ENCODE measurements at regions not wholly inside any gene's neighbourhood (a gene's known extent, or its start where the extent isn't known, plus 50 kb on each side); places are given as distances from the start of the nearest gene placed in this dataset.

DNA sequence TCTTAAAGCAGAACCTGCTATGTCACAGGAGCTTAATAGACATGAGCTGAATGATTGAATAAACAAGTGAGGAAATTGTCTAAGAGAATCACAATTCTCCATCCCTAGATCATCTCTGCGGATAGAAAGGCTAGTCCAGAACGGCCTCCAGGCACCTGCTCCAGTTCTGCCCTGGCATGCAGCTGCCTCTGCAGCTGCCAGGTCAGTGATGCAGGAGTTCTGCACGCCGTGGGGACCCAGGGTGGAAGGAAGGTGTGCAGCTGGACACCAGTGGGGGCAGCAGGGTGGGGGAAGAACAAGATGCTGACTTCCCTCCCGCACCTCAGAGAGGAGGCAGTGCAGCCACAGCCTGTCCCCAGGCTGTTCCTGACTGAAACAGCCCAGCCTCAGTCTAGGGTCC lies 192.1 kb upstream of the NCAM1 start:
- TF ChIP-seq, protein P1, sequence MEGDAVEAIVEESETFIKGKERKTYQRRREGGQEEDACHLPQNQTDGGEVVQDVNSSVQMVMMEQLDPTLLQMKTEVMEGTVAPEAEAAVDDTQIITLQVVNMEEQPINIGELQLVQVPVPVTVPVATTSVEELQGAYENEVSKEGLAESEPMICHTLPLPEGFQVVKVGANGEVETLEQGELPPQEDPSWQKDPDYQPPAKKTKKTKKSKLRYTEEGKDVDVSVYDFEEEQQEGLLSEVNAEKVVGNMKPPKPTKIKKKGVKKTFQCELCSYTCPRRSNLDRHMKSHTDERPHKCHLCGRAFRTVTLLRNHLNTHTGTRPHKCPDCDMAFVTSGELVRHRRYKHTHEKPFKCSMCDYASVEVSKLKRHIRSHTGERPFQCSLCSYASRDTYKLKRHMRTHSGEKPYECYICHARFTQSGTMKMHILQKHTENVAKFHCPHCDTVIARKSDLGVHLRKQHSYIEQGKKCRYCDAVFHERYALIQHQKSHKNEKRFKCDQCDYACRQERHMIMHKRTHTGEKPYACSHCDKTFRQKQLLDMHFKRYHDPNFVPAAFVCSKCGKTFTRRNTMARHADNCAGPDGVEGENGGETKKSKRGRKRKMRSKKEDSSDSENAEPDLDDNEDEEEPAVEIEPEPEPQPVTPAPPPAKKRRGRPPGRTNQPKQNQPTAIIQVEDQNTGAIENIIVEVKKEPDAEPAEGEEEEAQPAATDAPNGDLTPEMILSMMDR (IDR thresholded peaks at IDR 0.05; ENCODE audit: low read depth, low read length): no peak
- in situ Hi-C loops (cut with HindIII; ENCODE audit: low sequenced_read_pairs): no loop called here
- DNase-seq (ENCODE audit: low read depth, low spot score): no peak
- H3K4me3 ChIP-seq (ENCODE audit: low read depth, low read length): no peak overlapping the region

DNA sequence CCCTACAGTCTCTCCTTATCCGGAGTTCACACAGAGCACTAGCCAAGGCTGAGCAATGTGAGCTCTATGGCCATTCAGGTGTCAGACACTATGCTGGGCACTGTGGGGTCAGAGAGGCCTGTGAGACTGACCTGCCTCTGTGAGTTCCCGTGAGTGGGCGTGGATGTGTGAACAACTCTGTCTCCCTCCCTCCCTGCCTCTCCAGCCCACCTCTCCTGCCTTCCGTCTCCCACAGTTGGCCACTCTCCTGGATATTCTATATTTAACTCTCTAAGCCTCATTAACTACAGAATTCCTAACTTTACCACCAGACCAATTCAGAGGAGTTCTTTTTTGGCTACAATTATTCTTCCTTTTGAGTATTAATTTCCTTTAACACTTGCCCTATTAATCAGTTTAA lies 191.6 kb upstream of the NCAM1 start:
- no peak overlapping the region for H3K4me3 ChIP-seq (ENCODE audit: low read depth, low read length)
- in situ Hi-C loops (cut with HindIII; ENCODE audit: low sequenced_read_pairs): no loop called here
- TF ChIP-seq, protein P1 (IDR thresholded peaks at IDR 0.05; ENCODE audit: low read depth, low read length): no peak
- DNase-seq (ENCODE audit: low read depth, low spot score): no peak

DNA sequence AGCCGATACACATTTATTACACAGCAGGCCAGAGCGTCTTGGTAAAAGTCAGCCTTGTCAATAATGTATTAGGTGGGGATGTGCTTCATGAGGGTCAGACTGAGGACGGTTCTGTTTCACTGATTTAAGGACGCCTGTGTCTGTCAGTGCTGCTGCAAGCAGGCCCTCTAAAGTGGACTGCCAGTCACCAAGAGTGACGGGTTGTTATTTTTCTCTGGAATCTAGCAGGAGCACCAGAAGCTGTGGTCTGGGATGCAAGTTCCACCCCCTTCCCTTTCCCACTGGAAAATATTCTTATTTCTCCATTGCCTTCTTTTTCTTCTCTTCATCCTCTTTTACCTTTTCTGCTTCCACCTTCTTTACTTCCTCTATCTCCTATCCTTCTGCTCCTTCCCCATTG lies 191.2 kb upstream of the NCAM1 start:
- DNase-seq (ENCODE audit: low read depth, low spot score): no peak
- in situ Hi-C loops (cut with HindIII; ENCODE audit: low sequenced_read_pairs): no loop called here
- H3K4me3 ChIP-seq (ENCODE audit: low read depth, low read length): no peak overlapping the region
- TF ChIP-seq, protein P1 (IDR thresholded peaks at IDR 0.05; ENCODE audit: low read depth, low read length): no peak

DNA sequence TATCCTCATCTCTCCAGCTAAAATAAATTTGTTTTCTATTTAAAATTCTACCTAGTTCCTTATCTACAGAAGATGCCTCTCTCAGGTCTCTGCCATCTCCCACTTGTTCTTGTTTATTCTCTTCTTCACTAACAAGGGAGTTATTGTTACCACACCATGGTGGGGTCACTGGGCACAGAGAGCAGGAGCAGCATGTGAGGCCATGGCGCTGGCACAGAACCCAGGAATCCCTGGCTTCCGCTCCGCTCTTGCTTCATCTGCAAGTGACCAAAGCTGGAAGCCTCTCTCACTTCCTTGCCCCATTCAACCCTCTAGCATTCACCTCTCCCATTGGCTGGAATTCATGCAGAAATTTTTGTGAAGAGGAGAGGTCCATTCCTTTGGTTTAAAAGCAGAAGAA lies 190.7 kb upstream of the NCAM1 start:
- H3K4me3 ChIP-seq (ENCODE audit: low read depth, low read length): no peak overlapping the region
- TF ChIP-seq, protein P1 (IDR thresholded peaks at IDR 0.05; ENCODE audit: low read depth, low read length): no peak
- DNase-seq (ENCODE audit: low read depth, low spot score): no peak
- in situ Hi-C loops (cut with HindIII; ENCODE audit: low sequenced_read_pairs): no loop called here

DNA sequence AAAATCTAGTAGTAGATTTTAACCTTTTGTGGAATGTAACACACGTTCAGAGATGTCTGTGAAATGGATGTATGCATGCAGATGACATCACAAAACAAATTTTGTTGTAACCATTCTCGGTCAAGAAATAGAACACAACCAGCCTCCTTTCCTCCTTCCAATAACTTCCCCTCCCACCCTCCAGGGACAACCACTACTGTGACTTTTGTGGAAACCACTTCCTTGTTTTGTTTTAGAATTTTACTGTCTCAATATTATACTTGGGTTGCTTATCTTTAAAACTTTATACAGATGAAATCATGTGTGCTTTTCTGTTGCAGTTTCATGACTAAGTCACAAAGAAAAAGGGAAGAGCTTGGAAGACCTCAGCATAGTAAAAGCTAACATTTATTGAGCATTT lies 189.4 kb upstream of the NCAM1 start:
- H3K4me3 ChIP-seq (ENCODE audit: low read depth, low read length): no peak overlapping the region
- TF ChIP-seq, protein P1 (IDR thresholded peaks at IDR 0.05; ENCODE audit: low read depth, low read length): no peak
- in situ Hi-C loops (cut with HindIII; ENCODE audit: low sequenced_read_pairs): no loop called here
- DNase-seq (ENCODE audit: low read depth, low spot score): no peak

DNA sequence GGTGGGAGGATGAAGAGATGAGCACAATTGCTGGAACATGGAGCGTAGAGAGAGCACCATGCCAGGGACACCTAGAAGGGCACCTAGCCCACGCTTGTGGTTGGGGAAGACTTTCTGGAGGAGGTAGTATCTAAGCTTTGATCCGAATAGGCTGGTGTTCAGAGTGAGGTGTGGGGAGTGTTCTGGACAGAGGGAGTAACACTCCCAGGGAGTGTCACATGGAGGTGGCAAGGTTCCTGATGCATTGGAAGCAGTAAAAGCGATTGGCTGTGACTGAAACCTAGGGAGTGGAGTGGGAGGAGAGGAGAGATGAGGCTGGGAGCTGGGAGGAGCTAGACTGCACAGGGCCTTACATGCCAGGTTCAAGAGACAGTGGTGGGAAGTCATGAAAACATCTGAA lies 188.0 kb upstream of the NCAM1 start:
- in situ Hi-C loops (cut with HindIII; ENCODE audit: low sequenced_read_pairs): no loop called here
- H3K4me3 ChIP-seq (ENCODE audit: low read depth, low read length): no peak overlapping the region
- TF ChIP-seq, protein P1 (IDR thresholded peaks at IDR 0.05; ENCODE audit: low read depth, low read length): no peak
- DNase-seq (ENCODE audit: low read depth, low spot score): no peak

DNA sequence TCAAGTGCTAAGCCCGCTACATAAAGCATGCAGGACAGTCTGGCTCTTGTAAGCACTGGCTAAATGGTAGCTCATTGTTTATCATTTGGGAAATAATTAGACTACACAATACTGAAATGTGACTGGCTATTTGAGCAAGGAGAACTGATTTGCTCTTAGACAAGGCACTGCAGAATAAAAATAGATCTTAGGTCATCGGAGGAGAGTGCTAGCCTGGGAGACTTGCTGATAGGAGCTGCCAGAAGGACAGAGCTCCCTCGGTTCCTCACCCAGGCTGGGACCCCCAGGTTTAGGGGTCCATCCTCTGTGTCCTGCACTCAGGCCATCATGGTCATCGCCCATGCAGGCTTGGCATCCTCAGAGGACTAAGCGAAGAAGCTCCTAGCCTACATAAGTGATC lies 184.4 kb upstream of the NCAM1 start:
- DNase-seq (ENCODE audit: low read depth, low spot score): no peak
- H3K4me3 ChIP-seq (ENCODE audit: low read depth, low read length): no peak overlapping the region
- in situ Hi-C loops (cut with HindIII; ENCODE audit: low sequenced_read_pairs): no loop called here
- TF ChIP-seq, protein P1 (IDR thresholded peaks at IDR 0.05; ENCODE audit: low read depth, low read length): no peak
